NOMO-1 treated with DMSO at 0.1 percent for 48 hours (cell line): ENCODE measurements at regions not wholly inside any gene's neighbourhood (a gene's known extent, or its start where the extent isn't known, plus 50 kb on each side); places are given as distances from the start of the nearest gene placed in this dataset.

Source experiments
- DNase-seq: peaks from one replicate; lab custom pipeline; 2025; ENCODE audit not compliant: unreplicated experiment; lab: John Stamatoyannopoulos, UW

DNA sequence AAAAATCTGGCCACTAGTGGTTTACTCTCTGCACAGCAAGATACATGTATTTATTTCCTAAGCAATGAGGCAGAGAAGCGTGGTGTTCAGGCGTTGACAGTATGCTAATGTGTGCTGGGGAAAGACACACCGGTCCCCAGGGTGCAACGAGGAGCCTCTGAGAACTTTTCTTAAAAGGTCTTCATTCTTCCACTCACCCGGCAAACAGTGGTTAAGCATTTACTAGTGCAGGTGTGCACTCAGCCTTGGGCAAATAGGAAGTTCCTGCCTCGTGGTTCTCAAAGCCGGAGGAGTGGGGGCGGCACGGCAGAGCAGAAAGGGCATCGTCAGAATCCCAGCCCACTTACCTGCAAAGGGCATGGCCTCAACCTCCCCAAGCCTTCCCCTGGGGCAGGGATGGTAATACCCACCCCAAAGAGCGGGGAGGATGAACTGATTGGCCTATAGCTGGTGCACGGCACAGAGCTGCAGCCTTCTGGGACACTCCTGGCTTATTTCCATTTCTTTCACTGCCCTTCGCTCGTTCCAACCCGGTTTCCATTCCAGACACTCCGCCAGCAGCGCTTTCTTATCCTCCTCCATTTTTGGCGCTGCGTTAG lies 184.3 kb upstream of the CTBP2 start:
- DNase-seq = no peak

DNA sequence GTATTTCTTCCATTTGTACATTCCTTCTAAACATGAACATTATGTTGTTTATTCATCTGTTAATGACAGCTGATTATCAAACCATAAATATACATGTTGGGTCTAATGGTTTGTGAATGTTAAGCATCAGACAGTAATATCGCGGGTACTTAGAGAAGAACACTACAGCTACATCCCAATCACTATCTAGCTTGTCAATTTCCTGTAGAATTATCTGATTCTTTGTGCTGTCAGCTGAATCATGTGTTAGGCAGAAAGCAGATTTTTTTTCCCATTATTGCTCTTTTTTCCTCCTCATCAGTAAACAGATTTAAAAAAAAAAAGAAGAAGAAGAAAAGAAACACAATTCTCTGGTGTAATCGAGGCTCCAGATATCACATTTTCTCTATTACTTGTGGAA lies 183.6 kb upstream of the CTBP2 start:
- no peak for DNase-seq

DNA sequence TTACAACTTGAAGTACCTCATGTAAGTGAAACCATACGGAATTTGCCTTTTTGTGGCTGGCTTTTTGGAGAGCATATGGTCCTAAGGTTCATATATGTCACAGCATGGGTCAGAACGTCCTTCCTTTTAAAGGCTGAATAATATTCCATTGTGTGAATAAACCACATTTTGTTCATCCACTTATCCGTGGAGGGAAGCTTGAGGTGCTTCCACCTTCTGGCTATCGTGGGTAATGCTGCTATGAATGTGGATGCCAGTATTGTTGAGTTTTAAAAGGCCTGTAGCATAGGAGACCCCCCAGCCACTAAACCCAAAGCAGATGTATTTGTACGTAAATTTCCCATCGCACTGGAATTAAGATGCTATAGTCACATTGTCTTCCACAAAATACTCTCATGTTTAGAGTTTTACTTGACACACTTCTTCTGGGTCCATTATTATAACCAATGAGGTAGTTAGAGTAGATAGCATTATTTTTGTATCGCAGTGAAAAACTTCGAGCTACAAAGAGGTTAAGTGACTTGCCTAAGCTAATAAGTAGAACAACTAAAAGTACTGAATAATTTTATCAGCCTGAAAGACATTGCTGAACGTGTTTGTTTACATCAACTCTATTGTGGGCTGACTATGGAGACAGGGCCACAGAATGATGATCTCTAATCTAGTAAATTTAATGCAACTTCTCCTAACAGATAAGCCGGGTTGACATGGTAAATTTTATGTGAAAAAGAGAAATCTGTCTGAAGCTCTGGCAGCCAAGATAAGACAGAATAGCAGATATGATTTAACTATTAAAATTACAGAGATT lies 183.0 kb upstream of the CTBP2 start:
- DNase-seq = no peak

DNA sequence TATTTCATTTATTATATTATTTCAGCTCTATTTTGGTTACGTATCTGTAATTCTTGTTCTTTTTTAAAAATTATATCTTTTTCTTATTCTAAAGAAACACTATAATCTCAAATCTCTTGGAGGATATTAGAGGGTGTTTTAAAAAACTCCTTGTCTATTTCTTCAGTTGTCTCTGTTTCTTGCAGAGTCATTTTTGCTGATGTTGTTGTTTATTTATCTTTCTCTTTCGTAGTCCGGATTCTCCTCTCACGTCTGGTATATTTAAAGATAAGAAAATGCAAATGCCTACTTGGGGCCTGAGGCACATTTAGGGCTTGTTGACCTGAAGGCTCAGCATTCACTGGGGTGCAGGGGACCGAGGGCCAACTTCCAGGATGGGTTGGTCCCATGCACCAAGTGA lies 181.2 kb upstream of the CTBP2 start:
- DNase-seq = no peak

DNA sequence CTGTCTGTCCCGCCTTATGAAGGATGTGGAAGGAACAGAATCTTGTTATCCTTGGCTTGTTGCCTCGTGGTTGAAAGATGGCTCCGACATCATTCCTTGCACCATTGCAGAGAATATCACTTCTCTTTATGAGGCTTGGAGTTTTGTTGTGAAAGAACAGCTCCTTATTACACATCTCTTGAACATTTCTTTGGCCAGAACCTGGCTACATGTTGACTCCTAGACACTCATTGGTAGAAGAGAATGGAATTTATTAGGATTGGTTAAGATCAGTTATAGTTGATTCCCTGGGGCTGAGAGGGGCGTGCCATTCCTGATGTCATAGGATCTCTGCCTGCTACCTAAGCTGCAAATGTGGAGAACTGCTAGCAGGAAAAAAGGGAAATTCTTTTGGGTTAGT lies 180.5 kb upstream of the CTBP2 start:
- no peak for DNase-seq

DNA sequence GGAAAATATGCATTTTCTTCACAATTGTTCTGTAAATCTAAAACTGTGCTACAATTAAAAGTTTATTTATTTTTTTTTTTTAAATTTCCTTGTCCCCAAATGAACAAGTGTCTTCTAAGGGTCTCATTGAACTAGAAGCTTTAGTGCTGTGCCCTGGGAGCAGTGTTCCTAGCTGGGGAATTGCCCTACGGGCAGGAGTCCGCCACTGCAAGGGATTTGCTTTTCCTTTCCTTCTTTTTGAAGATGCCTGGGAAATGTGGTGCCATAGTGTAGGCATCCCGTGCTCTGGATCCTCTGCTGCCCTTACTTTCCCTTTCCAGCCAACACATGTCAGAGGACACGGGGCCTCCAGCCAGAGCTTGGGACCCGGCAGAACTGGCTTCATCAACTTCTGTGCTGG lies 177.1 kb upstream of the CTBP2 start:
- no peak for DNase-seq

DNA sequence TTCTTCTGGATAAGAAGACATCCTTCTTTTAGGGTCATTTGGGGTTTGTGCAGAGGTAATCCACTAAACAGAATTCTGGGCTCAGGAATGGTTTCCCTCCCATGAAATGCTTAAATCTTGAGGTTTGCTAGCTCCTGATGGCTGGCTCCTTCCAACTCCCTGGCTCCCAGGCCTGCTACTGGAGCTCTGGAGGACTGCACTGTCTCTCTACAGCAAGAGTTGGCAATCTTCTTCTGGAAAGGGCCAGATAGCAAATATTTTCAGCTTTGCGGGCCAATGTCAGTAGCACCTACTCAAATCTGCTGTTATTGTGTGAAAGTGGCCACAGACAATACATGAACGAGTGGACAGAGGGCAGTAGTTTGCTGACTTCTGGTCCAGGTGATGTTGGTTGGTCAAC lies 174.2 kb upstream of the CTBP2 start:
- DNase-seq = no peak

DNA sequence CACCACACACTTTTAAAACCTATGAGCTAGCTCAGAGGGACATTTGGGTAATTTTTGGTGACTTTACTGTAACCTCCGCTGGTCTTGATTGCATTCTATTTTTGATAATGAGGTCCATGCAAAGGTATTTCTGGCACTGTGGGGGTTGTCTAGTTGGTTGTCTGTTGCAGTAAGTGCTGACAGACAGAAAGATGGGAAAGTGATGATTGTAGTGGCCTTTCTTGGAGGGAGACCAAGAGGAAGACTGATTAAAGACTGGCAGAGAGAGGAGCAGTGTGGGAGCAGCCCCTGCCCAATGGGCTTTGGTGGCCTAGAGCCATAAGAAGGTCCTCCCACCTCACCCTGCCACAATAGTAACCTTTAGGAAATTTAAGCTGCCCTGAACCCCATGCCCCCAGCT lies 173.4 kb upstream of the CTBP2 start:
- DNase-seq = no peak

DNA sequence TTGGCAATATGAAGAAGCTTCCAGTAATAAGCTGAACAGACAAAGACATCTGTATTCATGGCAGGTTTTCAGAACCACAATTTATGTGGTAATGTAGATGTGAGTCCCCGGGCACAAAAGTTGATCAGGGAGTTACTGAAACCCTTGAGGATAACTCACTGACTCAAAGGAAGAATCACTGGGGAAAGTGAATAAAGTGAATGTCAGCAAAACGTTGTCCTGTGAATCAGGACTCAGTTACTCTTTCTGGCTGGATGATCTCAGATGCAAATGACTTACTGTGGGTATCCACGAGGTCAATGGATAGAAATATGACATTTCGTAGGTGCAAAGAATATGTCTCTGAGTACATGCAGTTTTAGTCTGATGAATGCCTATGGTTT lies 172.8 kb upstream of the CTBP2 start:
- no peak for DNase-seq

DNA sequence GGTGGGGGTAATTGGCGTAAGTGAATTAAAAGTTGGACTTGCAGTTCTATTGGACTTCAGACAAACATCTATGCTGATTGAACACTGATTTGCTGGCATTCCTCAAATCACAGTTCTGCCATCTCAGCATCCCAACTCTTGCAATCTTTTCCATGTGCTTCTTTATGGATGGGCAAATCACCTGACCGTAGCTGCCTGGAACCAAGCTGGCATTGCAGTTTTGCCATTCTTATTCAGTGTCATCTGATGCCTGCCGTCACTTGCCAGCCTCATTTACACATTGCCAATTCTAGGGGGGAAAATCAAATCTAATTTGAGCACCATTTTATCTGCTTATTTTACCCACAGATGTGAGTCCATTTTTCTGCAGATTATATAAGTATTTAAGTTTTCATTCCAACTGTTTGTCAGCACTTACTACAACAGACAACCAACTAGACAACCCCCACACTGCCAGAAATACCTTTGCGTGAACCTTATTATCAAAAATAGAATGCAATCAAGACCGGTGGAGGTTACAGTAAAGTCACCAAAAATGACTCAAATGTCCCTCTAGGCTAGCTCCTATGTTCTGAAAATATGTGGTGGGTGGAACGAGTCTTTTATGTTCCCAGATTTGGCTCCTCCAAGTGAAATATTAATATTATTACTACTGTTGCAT lies 172.3 kb upstream of the CTBP2 start:
- no peak for DNase-seq

DNA sequence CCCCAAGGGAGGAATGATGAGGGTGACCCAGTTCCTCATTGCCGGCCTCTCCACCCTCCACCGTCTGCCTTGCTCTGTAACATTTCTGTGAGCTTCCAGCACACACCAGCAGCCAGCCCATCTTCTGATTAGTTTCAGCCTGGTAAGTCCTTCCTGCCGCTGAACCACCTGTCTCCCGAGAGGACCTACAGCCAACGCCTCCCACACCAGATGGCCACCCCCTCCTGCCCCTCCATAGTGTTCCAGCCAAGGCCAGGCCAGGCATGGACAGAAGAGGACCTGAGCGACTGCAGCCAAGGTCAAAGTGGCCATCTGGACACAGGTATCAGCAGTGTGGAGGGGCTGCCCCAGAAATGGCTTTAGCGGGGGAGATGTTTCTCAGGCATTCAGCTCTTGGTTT lies 170.7 kb upstream of the CTBP2 start:
- DNase-seq = no peak

DNA sequence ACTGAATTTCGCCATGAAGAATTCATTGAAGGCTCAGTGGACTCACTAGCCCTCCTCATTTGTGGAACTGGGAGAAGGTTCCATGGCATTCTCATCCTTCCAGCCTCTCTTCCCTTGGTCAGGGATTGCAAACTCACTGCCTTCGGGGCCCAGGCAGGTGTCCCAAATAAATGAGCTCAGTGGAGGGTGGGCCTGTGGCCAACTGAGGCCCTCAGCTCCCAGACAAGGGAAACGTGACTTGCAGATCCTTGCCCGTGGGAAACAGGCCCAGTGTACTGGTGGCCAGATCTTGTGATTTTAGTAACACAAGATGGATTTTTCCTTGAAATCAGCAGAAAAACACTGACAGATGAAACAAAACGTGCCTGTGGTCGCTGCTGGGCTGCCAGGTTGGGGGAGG lies 168.7 kb upstream of the CTBP2 start:
- no peak for DNase-seq

DNA sequence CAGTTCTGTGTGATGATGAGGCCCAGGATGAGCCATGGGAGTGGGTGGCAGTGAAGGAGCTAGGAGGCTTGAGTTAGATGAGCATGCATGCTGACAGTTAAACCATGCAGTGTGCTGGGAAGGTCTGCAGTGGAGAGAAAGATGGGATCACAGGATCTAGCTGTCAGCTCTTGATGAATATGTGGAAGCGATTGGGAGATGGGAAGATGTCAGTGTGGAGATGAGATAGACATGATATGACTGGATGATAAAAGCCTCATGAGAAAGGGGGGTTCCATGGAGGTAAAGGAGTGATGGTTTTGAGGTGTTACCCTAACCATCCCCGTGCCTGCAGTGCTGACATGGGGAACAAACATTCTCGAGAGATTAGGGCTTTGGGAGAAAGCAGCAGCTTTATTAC lies 165.0 kb upstream of the CTBP2 start:
- no peak for DNase-seq

DNA sequence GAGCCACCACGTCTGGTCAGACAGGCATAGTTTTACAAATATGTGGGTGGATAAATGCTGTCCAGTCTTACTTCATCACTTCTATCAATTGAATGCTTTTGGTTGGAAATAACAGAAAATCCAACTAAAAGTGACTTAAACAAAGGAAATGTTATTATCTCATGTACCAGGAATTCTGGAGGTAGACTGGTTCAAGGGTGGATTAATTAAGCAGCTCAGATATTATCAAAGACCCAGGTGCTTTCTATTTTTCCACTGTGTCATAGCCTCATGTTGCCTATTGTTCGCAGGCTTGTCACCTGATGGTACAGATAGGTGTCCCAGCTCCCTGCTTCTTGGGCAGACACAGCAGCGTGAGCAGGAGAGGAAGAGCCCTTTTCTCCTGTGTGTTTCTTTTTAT lies 156.1 kb upstream of the CTBP2 start:
- DNase-seq = no peak

DNA sequence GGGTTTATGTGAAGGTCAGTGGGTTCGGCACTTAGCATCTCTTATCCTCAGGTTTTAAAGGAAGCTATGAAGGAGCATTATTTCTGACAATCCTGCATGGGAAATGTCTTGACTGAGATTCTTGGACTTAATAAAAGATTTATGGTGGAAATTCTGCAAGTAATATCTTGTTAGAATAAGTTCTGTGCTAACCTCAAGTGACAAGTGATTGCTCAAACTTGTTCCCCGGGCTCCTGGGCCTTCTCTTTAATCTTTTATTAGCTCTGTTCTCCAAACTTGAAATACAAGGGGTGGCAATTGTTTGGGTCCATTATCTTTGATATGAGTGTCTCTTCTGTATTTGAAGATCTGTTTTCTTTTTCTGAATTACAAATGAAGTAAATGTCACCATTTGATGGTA lies 140.6 kb upstream of the CTBP2 start:
- DNase-seq = no peak

DNA sequence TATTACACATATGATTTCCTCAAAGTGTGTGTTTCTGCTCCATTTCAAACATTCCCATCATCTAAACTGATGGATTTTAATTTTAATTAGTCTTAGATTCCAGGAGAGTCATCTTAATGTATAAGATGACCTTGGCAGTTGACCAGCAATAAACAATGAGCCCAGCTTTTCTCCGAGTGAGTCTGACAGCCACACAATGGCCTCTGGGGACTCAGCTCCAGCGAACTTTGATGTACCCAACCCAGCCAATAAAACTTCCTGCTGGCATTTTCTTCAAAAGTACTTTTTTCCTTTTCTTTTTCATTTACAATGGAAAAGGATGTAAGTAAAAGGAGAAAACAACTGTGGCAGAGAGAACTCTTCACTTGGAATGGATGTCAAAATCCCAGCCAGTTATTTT lies 139.1 kb upstream of the CTBP2 start:
- DNase-seq = no peak

DNA sequence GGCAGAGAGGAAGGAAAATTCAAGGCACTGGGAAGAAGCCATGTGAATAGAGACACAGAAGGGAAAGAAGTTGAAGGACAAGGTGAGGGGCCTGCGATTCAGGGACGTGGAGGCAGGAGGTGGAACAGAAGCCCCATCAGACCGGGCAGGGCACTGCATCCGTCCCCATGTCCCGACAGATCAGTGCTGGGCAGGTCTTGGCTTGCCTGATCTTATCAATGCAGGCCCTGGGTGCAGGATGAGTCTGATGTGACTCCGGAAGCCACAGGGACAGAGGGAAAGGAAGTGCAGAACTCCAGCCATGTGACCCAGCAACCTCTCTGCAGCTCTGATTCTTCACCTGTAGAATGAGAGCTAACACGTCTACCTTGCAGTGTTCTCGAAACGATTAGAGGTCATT lies 136.2 kb upstream of the CTBP2 start:
- DNase-seq = no peak

DNA sequence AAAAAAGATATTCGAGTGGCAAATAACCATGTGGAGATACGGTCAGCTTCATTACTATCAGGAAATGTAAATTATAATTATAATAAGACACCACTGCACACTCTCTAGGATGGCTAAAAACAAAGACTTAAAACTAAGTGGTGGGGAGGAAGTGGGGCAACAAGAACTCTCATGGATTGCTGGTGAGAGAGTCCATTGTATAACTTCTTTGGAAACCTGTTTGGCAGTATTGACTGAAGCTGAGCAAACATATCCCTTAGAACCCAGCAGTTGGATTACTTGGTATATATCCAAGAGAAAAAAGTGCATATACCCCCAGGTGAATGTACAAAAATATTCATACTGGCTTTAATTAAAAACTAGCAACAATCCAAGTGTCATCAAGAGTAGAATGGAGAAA lies 133.7 kb upstream of the CTBP2 start:
- no peak for DNase-seq

DNA sequence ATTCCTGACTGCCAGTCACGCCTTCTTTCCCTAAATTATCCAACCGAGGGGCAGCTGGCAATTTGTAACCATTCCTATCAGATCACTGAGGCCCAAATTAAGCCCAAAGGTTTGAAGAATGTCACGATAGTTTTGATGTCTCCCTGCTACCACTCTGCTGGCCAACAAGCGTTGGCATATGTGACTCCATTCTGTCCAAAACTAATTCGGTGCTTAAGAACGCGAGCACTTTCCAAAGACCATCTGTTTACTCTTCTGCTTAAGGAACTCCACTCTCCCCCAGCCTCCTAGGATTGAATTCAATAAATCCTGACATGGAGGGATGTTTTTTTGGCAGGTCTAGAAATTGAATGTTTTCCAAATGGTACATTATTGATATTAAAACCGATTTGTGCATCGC lies 131.5 kb upstream of the CTBP2 start:
- DNase-seq = no peak

DNA sequence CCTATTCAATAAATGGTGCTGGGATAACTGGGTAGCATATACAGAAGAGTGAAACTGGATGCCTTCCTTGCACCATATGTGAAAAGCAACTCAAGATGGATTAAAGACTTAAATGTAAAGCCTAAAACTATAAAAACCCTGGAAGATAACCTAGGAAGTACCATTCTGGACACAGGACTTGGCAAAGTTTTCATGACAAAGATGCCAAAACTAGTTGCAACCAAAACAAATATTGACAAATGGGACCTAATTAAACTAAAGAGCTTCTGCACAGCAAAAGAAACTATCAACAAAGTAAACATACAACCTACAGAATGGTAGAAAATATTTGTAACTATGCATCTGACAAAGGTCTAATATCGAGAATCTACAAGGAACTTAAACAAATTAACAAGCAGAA lies 129.1 kb upstream of the CTBP2 start:
- no peak for DNase-seq

DNA sequence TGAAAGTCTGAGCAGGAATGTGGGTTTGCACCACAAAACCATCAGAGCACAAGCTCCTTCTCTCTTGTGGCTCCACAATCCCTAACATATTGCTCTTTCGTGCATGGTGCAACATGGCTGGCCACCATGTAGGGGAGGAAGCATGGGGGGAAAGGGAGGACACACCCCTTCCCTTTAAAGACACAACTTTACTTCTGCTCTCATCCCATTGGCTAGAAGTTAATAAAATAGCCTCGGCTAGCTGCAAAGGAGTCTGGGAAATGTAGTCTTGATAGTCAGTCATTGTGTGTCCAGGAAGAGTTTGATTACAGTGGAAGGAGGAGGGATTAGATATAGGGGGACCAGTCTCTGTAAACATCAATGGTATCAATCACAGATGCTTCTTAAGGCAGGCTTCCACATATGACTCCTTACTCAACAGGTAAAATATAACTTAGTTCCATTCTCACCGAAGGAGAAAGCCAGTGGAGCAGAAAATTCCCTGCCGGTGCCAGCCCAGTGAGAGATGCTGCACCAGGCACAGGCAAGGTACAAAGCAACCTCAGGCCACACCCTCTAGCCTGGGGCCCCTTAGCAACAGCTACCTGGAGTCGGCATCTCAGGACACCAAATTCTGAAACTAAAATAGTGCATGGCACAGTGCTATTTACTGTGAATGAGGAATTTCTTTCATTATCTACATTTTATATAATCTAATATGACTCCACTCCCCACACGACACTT lies 124.7 kb upstream of the CTBP2 start:
- DNase-seq = no peak
